HL-60 (cell line): ENCODE measurements at regions not wholly inside any gene's neighbourhood (a gene's known extent, or its start where the extent isn't known, plus 50 kb on each side); places are given as distances from the start of the nearest gene placed in this dataset.

Experiments used
- DNase-seq, 2 experiments: peaks; one replicate each; pipeline ENCODE4 v3.0.0-alpha.2; 2010 to 2020; ENCODE audit warnings: low read depth in 1 of 2, low spot score in 1 of 2
- H3K27ac ChIP-seq: fragments of 250-450 bp; sonication (Bioruptor Pico); replicated peaks from 2 replicates; pipeline ENCODE4 v1.5.1; 2020; ENCODE audit warnings: mild to moderate bottlenecking, moderate library complexity
- H3K27me3 ChIP-seq: fragments of 250-450 bp; sonication (Bioruptor Pico); 2 replicates; pipeline ENCODE4 v1.5.1; 2021; ENCODE audit warnings: mild to moderate bottlenecking, moderate library complexity; ENCODE audit not compliant: insufficient read depth, poor library complexity, severe bottlenecking
- H3K4me3 ChIP-seq: replicated peaks from 2 replicates; pipeline ENCODE4 v1.5.1; 2011; ENCODE audit warnings: mild to moderate bottlenecking, control low read depth, low read length; ENCODE audit not compliant: insufficient read depth
- CTCF ChIP-seq: IDR thresholded peaks from one replicate; pipeline ENCODE4 v1.5.1; 2011; ENCODE audit warnings: low read length, control low read depth, inconsistent platforms; ENCODE audit not compliant: insufficient read depth
- GABPA ChIP-seq: IDR thresholded peaks from 2 replicates; pipeline ENCODE4 v1.6.1; 2012; ENCODE audit warnings: low read depth
- POLR2AphosphoS5 ChIP-seq: IDR thresholded peaks from 2 replicates; pipeline ENCODE4 v1.6.1; 2012; ENCODE audit warnings: low read depth
- REST ChIP-seq: IDR thresholded peaks from 2 replicates; pipeline ENCODE4 v1.6.1; 2012; ENCODE audit warnings: low read depth; ENCODE audit not compliant: insufficient replicate concordance
- SPI1 ChIP-seq: IDR thresholded peaks from 2 replicates; pipeline ENCODE4 v1.6.1; 2012; ENCODE audit warnings: low read depth, mild to moderate bottlenecking, borderline replicate concordance

GRCh38 chr1:208606959-208607358 lies 362.8 kb upstream of the PLXNA2 start:
- H3K4me3 ChIP-seq = no peak overlapping the region
- DNase-seq = no peak
- H3K27ac ChIP-seq = no peak overlapping the region
- no peaks in the 10 kb centered on the region for H3K27me3 ChIP-seq
- TF ChIP-seq POLR2AphosphoS5 (no peak), REST (no peak), CTCF (no peak), GABPA (no peak), SPI1 (no peak)

GRCh38 chr1:208607616-208608015 lies 363.4 kb upstream of the PLXNA2 start:
- TF ChIP-seq REST (no peak), GABPA (no peak), POLR2AphosphoS5 (no peak), SPI1 (no peak), CTCF (no peak)

GRCh38 chr1:208614610-208615009 lies 370.4 kb upstream of the PLXNA2 start:
- Histone ChIP-seq H3K4me3 (no peak overlapping the region), H3K27ac (no peak overlapping the region), H3K27me3 (no peaks in the 10 kb centered on the region)
- no peak for DNase-seq
- no peak for TF ChIP-seq REST
- no peak for TF ChIP-seq POLR2AphosphoS5
- TF ChIP-seq SPI1 = no peak
- TF ChIP-seq CTCF = no peak
- TF ChIP-seq GABPA = no peak

More at GRCh38 chr1:208607616-208608015, 363.4 kb upstream of the PLXNA2 start:
- no peak overlapping the region for H3K27ac ChIP-seq
- H3K4me3 ChIP-seq = no peak overlapping the region
- no peaks in the 10 kb centered on the region for H3K27me3 ChIP-seq
- DNase-seq = no peak
